ENCODE measurements at regions not wholly inside any gene's neighbourhood (a gene's known extent, or its start where the extent isn't known, plus 50 kb on each side); places are given as distances from the start of the nearest gene placed in this dataset.

- Histone ChIP-seq H3K27ac (no peak overlapping the region), H3K36me3 (replicated peaks) (no peaks in the 10 kb centered on the region), H3K27me3 (replicated peaks) (no peaks in the 10 kb centered on the region), H3K4me3 (ENCODE audit: low read depth, low read length) (no peak overlapping the region)
- in situ Hi-C loops (cut with HindIII; ENCODE audit: low pct_ligation_motif_present, low sequenced_read_pairs) = no loop called here
- DNase-seq = no peak
- TF ChIP-seq CTCF (IDR thresholded peaks at IDR 0.05; ENCODE audit: low read depth, low read length, missing control alignments) = no peak
Observed at GRCh38 chrX:124940531-124940930, 379.1 kb upstream of the TEX13C start.

- TF ChIP-seq CTCF (IDR thresholded peaks at IDR 0.05; ENCODE audit: low read depth, low read length, missing control alignments) = no peak
- DNase-seq = no peak
- no peaks in the 10 kb centered on the region for H3K27me3 ChIP-seq (replicated peaks)
- no peak overlapping the region for H3K27ac ChIP-seq
- no peak overlapping the region for H3K4me3 ChIP-seq (ENCODE audit: low read depth, low read length)
- no peaks in the 10 kb centered on the region for H3K36me3 ChIP-seq (replicated peaks)
- in situ Hi-C loops (cut with HindIII; ENCODE audit: low pct_ligation_motif_present, low sequenced_read_pairs) = no loop called here
Observed at GRCh38 chrX:124954402-124954801, 365.3 kb upstream of the TEX13C start.

GRCh38 chrX:124960454-124960853 lies 359.2 kb upstream of the TEX13C start:
- Histone ChIP-seq H3K27me3 (replicated peaks) (no peaks in the 10 kb centered on the region), H3K27ac (no peak overlapping the region), H3K4me3 (ENCODE audit: low read depth, low read length) (no peak overlapping the region), H3K36me3 (replicated peaks) (no peaks in the 10 kb centered on the region)
- in situ Hi-C loops (cut with HindIII; ENCODE audit: low pct_ligation_motif_present, low sequenced_read_pairs) = no loop called here
- no peak for TF ChIP-seq CTCF (IDR thresholded peaks at IDR 0.05; ENCODE audit: low read depth, low read length, missing control alignments)
- DNase-seq = no peak

GRCh38 chrX:124963717-124964116 lies 356.0 kb upstream of the TEX13C start, which contains the start of gene TENM1:
Gene TENM1, minus strand, starts transcription at chrX:124963817.
- Histone ChIP-seq H3K27ac (no peak within 1 kb of the TSS), H3K36me3 (replicated peaks) (no peaks in the 10 kb centered on the region), H3K27me3 (replicated peaks) (no peaks in the 10 kb centered on the region), H3K4me3 (ENCODE audit: low read depth, low read length) (no peak within 1 kb of the TSS)
- no peak for TF ChIP-seq CTCF (IDR thresholded peaks at IDR 0.05; ENCODE audit: low read depth, low read length, missing control alignments)
- in situ Hi-C loops (cut with HindIII; ENCODE audit: low pct_ligation_motif_present, low sequenced_read_pairs) = no loop called here
- no peak for DNase-seq

GRCh38 chrX:124975456-124975855 lies 344.2 kb upstream of the TEX13C start:
- in situ Hi-C loops (cut with HindIII; ENCODE audit: low pct_ligation_motif_present, low sequenced_read_pairs) = no loop called here
- TF ChIP-seq CTCF (IDR thresholded peaks at IDR 0.05; ENCODE audit: low read depth, low read length, missing control alignments) = no peak
- Histone ChIP-seq H3K4me3 (ENCODE audit: low read depth, low read length) (no peak overlapping the region), H3K36me3 (replicated peaks) (no peaks in the 10 kb centered on the region), H3K27me3 (replicated peaks) (no peaks in the 10 kb centered on the region), H3K27ac (no peak overlapping the region)
- no peak for DNase-seq

GRCh38 chrX:124981420-124981819 lies 338.3 kb upstream of the TEX13C start:
- Histone ChIP-seq H3K27me3 (replicated peaks) (no peaks in the 10 kb centered on the region), H3K27ac (no peak overlapping the region), H3K36me3 (replicated peaks) (no peaks in the 10 kb centered on the region), H3K4me3 (ENCODE audit: low read depth, low read length) (no peak overlapping the region)
- no peak for TF ChIP-seq CTCF (IDR thresholded peaks at IDR 0.05; ENCODE audit: low read depth, low read length, missing control alignments)
- DNase-seq = no peak
- in situ Hi-C loops (cut with HindIII; ENCODE audit: low pct_ligation_motif_present, low sequenced_read_pairs) = no loop called here

All from brain microvascular endothelial cell (primary cell).